HG03442 (cell line): ENCODE measurements at regions not wholly inside any gene's neighbourhood (a gene's known extent, or its start where the extent isn't known, plus 50 kb on each side); places are given as distances from the start of the nearest gene placed in this dataset.

Experiments
- ATAC-seq: cut with Tn5 transposase; IDR thresholded peaks from one replicate; pipeline ENCODE4 v1.9.1; 2021; ENCODE audit warnings: mild to moderate bottlenecking, moderate library complexity; ENCODE audit not compliant: unreplicated experiment

DNA sequence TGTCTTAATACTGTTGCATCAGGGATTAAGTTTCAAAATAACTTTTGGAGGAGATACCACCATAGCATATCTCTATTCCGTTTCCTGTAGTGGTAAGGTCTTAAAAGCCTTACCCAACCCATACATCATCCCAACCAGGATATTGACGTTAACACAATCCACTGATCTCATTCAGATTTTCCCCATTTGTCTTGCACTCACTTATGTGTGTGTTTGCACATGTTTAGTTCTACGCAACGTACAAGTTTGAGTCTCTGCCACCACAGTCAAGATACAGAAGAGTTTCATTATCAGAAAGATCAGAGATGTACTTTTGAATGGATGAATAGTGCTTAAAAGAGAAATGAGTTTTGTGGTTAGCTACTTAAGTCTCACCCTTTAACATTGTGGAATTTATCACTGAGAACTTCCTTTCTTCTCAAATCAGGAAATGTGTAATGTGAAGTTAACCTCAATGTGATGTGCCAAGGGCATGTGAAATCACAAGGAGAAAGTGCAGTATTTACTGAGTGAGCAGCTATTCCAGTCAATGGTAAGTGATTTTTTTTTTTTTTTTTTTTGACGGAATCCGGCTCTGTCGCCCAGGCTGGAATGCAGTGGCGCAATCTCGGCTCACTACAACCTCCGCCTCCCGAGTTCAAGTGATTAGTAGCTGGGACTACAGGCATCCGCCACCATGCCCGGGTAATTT, 69.2 kb upstream of the EPHA4 start:
- no peak for ATAC-seq

DNA sequence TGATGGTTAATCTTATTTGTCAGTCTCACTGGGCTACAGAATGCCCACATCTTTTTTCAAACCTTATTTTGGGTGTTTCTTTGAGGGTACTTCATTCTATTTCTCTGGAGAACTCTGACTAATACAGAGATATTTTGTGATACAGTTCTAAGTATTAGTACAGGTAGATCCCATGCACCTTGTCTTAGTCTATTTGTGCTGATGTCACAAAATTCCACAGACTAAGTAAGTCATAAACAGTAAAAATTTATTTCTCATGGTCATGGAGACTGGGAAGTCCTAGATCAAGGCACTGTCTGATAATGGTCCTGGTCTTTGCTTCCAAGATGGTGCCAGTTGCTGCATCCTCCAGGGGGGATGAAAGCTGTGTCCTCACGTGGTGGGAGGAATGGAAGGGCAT, 68.6 kb upstream of the EPHA4 start:
- ATAC-seq = no peak

DNA sequence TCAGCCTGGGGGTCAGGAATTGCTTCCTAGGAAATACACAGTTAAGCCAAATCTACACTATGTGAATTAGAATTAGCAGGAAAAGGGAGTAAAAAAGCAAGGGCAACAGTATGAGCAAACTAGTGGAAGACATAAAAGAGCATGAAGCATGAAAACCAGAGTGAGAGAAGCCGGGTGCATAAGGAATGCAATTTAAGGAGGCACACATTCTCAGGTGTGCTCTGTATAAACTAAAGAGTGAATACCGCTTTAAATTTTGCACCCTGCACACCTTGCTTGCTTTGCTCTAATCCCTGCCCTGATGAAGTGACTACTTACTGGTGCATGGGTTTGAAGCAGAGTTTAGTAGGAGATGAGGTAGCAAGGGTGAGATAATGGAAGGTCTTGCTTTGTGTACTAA, 65.7 kb upstream of the EPHA4 start:
- no peak for ATAC-seq

DNA sequence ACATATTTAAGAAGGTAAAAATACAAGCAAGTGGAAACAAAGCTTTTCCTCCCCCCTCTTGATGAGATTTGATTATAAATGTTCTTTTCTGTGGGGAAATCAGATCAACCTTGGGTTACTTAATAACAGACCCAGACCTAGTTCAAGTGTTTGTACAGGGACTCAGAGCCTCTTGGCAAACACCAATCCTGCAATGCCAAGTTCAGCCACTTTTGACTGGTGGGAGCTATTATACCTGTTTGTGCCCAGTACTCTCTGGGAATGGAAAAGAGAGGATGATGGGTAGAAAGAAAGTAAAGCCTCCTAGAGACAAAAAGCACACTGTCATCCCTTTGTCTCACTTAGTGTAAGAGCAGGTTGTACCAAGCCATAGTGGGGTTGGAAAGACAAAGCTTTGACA, 63.8 kb upstream of the EPHA4 start:
- no peak for ATAC-seq

DNA sequence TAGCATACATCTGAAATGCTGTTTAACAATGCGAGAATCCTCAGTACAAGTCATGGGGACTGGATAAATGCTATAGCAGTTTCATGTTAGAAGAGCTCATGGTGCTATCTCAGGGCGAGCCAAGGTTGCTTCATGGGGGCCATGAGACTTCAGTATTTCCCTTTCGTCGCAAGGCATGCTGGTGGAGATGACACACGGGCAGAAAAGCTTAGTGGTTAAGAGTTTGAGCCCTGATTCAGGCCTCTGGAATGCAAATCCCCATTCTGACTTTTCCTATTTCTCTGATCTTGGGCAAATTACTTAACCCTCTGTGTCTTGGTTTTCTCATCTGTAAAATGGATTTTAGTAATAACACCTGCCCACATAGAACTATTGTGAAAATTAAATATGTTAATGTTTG, 57.4 kb upstream of the EPHA4 start:
- no peak for ATAC-seq

DNA sequence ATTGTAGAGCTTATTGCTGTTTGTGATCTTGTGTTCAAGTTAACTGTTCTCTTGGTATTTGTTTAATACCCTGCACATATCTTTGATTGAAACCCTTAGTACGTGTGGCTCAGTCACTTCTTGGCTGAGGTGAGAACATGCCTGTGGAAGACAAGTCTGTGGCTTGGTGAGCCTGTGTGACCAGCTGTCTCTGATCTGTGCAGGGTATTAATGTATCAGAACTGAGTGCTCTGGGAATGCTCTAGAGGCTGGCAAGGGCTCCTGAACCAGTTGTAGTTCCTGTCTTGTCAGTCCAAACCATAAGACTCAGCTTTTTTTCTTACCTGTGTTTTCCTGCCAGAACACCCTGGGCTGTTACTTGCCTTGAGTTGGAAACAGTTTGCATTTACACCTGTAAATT, 52.4 kb upstream of the EPHA4 start:
- ATAC-seq = no peak
